GM12878 (cell line): ENCODE measurements at regions not wholly inside any gene's neighbourhood (a gene's known extent, or its start where the extent isn't known, plus 50 kb on each side); places are given as distances from the start of the nearest gene placed in this dataset.

Experiments
- ATAC-seq: fragments of 200-7000 bp; cut with Tn5 transposase; 3 replicates; pipeline ENCODE4 v1.9.1; 2020; ENCODE audit warnings: mild to moderate bottlenecking, moderate library complexity
- BruUV-seq: library from RNA; stranded (reverse); fragments of 400-500 nt; replicated peaks from 2 replicates; lab custom pipeline; 2021; lab: Mats Ljungman, UMichigan
- CTCF ChIA-PET: fragments of 300-600 bp; sonication (Branson Sonifier 250); formaldehyde crosslinking; extraction: SDS; loops from one replicate; lab custom pipeline; 2021; ENCODE audit warnings: inconsistent platforms; lab: Yijun Ruan, JAX
- POLR2A ChIA-PET: fragments of 350-600 bp; formaldehyde crosslinking; extraction: SDS; loops from one replicate; lab custom pipeline; 2021; ENCODE audit warnings: inconsistent platforms; lab: Charles Lee
- RAD21 ChIA-PET: fragments of 300-600 bp; sonication (Branson Sonifier 250); formaldehyde crosslinking; loops from one replicate; lab custom pipeline; 2023; ENCODE audit warnings: antibody characterized with exemption; ENCODE audit not compliant: unreplicated experiment; lab: Charles Lee
- SMC1A ChIA-PET: fragments of 300-600 bp; sonication (Branson Sonifier 250); formaldehyde crosslinking; loops from one replicate; lab custom pipeline; 2023; ENCODE audit not compliant: unreplicated experiment, uncharacterized antibody; lab: Charles Lee
- DNase-seq: peaks from one replicate; pipeline ENCODE4 v3.0.0-alpha.2; 2011; ENCODE audit warnings: low read depth, low spot score
- FAIRE-seq: peaks from 3 replicates; lab custom pipeline; 2011; peaks lifted over from hg19 to GRCh38; lab: Jason Lieb, UNC
- H2AFZ ChIP-seq: 2 replicates; pipeline ENCODE4 v1.6.0; 2011; ENCODE audit warnings: low read depth, low read length, control low read depth; ENCODE audit not compliant: control insufficient read depth
- H3K27ac ChIP-seq: 2 replicates; pipeline ENCODE4 v1.5.1; 2011; ENCODE audit warnings: control low read depth; ENCODE audit not compliant: control insufficient read depth, insufficient read depth
- H3K27me3 ChIP-seq, 2 experiments: replicated peaks in 1 of 2; 2 replicates each; pipeline versions ENCODE4 v1.6.0 to v1.6.1; 2011; ENCODE audit warnings: low read length in 1 of 2; ENCODE audit not compliant: control insufficient read depth in 2 of 2, insufficient read depth in 2 of 2
- H3K36me3 ChIP-seq, 2 experiments: 2 replicates each; pipeline ENCODE4 v1.5.1; 2011; ENCODE audit warnings: low read length in 1 of 2; ENCODE audit not compliant: control insufficient read depth in 2 of 2, insufficient read depth in 2 of 2
- H3K4me1 ChIP-seq: 2 replicates; pipeline ENCODE4 v1.6.1; 2011; ENCODE audit warnings: mild to moderate bottlenecking, low read length, moderate library complexity, mixed read lengths; ENCODE audit not compliant: control insufficient read depth, insufficient read depth
- H3K4me2 ChIP-seq: 2 replicates; pipeline ENCODE4 v1.6.0; 2011; ENCODE audit warnings: control low read depth; ENCODE audit not compliant: control insufficient read depth, insufficient read depth
- H3K4me3 ChIP-seq: fragments of 200-600 bp; sonication (generic); 2 replicates; pipeline ENCODE4 v1.5.1; 2016
- H3K79me2 ChIP-seq: 2 replicates; pipeline ENCODE4 v1.6.0; 2011; ENCODE audit warnings: low read length; ENCODE audit not compliant: control insufficient read depth, insufficient read depth
- H3K9ac ChIP-seq: 2 replicates; pipeline ENCODE4 v1.8.0; 2011; ENCODE audit warnings: low read length, control low read depth, mixed read lengths; ENCODE audit not compliant: control insufficient read depth, insufficient read depth
- H3K9me3 ChIP-seq: replicated peaks from 3 replicates; pipeline ENCODE4 v1.5.1; 2011; ENCODE audit warnings: mild to moderate bottlenecking, low read length; ENCODE audit not compliant: control insufficient read depth, insufficient read depth
- H4K20me1 ChIP-seq: 2 replicates; pipeline ENCODE4 v1.6.0; 2011; ENCODE audit not compliant: control insufficient read depth, insufficient read depth
- BACH1 ChIP-seq: fragments of 450-650 bp; IDR thresholded peaks from 2 replicates; pipeline ENCODE4 v1.6.1; 2017; ENCODE audit warnings: mild to moderate bottlenecking, borderline replicate concordance
- BCL11A ChIP-seq: IDR thresholded peaks from 2 replicates; pipeline ENCODE4 v1.6.1; 2011; ENCODE audit warnings: low read depth, low read length
- BRCA1 ChIP-seq: IDR thresholded peaks from 2 replicates; pipeline ENCODE4 v1.6.1; 2011; ENCODE audit warnings: low read depth, low read length, improper control_type of control experiment
- CHD1 ChIP-seq: IDR thresholded peaks from 2 replicates; pipeline ENCODE4 v1.6.1; 2012; ENCODE audit warnings: low read depth, low read length, improper control_type of control experiment
- EP300 ChIP-seq, 2 experiments: fragments of 150-350 bp in 1 of 2; IDR thresholded peaks; 2 replicates each; pipeline ENCODE4 v1.6.1; 2011 to 2012; ENCODE audit warnings: low read depth in 2 of 2, low read length in 2 of 2, borderline replicate concordance in 1 of 2, improper control_type of control experiment in 1 of 2, inconsistent platforms in 1 of 2; ENCODE audit not compliant: control insufficient read depth in 1 of 2
- EZH2 ChIP-seq: IDR thresholded peaks from 2 replicates; pipeline ENCODE4 v1.6.1; 2012; ENCODE audit warnings: low read depth, mild to moderate bottlenecking, control low read depth, inconsistent platforms, low read length, borderline replicate concordance; ENCODE audit not compliant: control insufficient read depth
- HCFC1 ChIP-seq: fragments of 150-350 bp; IDR thresholded peaks from 2 replicates; pipeline ENCODE4 v1.6.1; 2014; ENCODE audit warnings: low read length
- IKZF1 ChIP-seq: fragments of 450-650 bp; conservative IDR thresholded peaks from 2 replicates; pipeline ENCODE4 v1.6.1; 2017; ENCODE audit warnings: antibody characterized with exemption, mild to moderate bottlenecking
- JUNB ChIP-seq: IDR thresholded peaks from 2 replicates; pipeline ENCODE4 v1.6.1; 2016; ENCODE audit warnings: antibody characterized with exemption, mild to moderate bottlenecking
- MTA2 ChIP-seq: fragments of 450-650 bp; IDR thresholded peaks from 2 replicates; pipeline ENCODE4 v1.6.1; 2016; ENCODE audit warnings: low read depth, mild to moderate bottlenecking, moderate library complexity
- NFXL1 ChIP-seq: fragments of 450-650 bp; IDR thresholded peaks from 2 replicates; pipeline ENCODE4 v1.6.1; 2017; ENCODE audit warnings: antibody characterized with exemption, mild to moderate bottlenecking, borderline replicate concordance
- PAX5 ChIP-seq: IDR thresholded peaks from 2 replicates; pipeline ENCODE4 v1.6.1; 2011; ENCODE audit warnings: low read depth, low read length, borderline replicate concordance
- POLR2A ChIP-seq: IDR thresholded peaks from 2 replicates; pipeline ENCODE4 v1.6.1; 2011; ENCODE audit warnings: low read depth, mild to moderate bottlenecking, low read length
- POLR2AphosphoS5 ChIP-seq: IDR thresholded peaks from 2 replicates; pipeline ENCODE4 v1.6.1; 2011; ENCODE audit warnings: mild to moderate bottlenecking, low read length, inconsistent platforms
- SMC3 ChIP-seq: IDR thresholded peaks from 2 replicates; pipeline ENCODE4 v1.6.1; 2011; ENCODE audit warnings: low read length, improper control_type of control experiment, borderline replicate concordance
- TCF7 ChIP-seq: IDR thresholded peaks from 2 replicates; pipeline ENCODE4 v1.6.1; 2014; ENCODE audit warnings: antibody characterized with exemption, borderline replicate concordance
- WGBS: methylation state at CpG from one replicate; pipeline ENCODE4 v1.1.6; 2016; ENCODE audit warnings: low lambda C conversion rate; ENCODE audit not compliant: insufficient replicate concordance, insufficient coverage; ENCODE audit errors: missing lambda C conversion rate; 5-methylcytosine and 5-hydroxymethylcytosine counted together
- in situ Hi-C: fragments of 300-500 bp; cut with MboI; formaldehyde crosslinking; loops from 9 replicates; pipeline ENCODE4 v1.14.3; 2018; ENCODE audit warnings: mixed read lengths
- intact Hi-C: fragments of 100-400 bp; cut with micrococcal nuclease; formaldehyde crosslinking; loops from one replicate; pipeline ENCODE4 v1.14.2; 2022; ENCODE audit not compliant: unreplicated experiment
- TF ChIP-seq, protein P1 (sequence below): fragments of 450-650 bp; IDR thresholded peaks from 2 replicates; pipeline ENCODE4 v1.6.1; 2017; ENCODE audit warnings: low read depth, mild to moderate bottlenecking, moderate library complexity
- TF ChIP-seq, protein P2 (sequence below): fragments of 450-650 bp; formaldehyde crosslinking; IDR thresholded peaks from 2 replicates; pipeline ENCODE4 v1.5.0; 2022; ENCODE audit warnings: mild to moderate bottlenecking, missing genetic modification characterization

DNA sequence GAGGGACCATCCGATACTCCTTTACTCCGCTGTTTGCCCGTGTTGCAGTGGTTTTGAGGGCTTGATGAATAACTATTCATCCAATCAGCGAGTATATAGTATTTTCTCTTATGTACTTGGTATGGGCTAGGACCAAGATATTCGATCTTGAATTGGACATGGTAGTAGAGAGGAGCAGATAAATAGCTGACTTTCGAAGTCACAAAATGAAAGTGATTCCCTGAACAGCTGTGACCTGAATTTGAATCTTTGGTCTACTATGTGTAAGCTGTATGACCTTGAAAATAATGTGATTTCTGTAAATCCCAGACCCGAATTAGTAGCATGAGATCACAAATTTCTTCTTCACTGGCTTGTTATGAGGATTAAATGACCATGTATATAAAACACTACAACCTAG, 134.4 kb downstream of the TUSC1 start:
- FAIRE-seq (no peak), ATAC-seq (no peak), DNase-seq (no peak)
- ChIA-PET POLR2A (no interaction called here), CTCF (no interaction called here), RAD21 (no interaction called here), SMC1A (interaction anchor here (0.6 to 1.3 kb wide), 2 partner anchors 28 to 269 kb away, joined by 3 read pairs; no protein-coding TSS in a partner anchor)
- Histone ChIP-seq H2AFZ (no peak overlapping the region), H3K9ac (no peak overlapping the region), H4K20me1 (no peaks in the 10 kb centered on the region), H3K27me3 (no peaks in the 10 kb centered on the region), H3K27ac (no peak overlapping the region), H3K36me3 (no peaks in the 10 kb centered on the region), H3K4me1 (no peaks in the 10 kb centered on the region), H3K9me3 (no peaks in the 10 kb centered on the region), H3K4me3 (no peak overlapping the region), H3K79me2 (no peaks in the 10 kb centered on the region), H3K4me2 (no peak overlapping the region)
- 33% methylated on average over 7 of the region's 7 CpGs for WGBS
- intact Hi-C loops = no loop called here
- in situ Hi-C loops = no loop called here
- TF ChIP-seq MTA2 = no peak
- TF ChIP-seq IKZF1 = no peak
- no peak for TF ChIP-seq TCF7
- TF ChIP-seq NFXL1 = no peak
- TF ChIP-seq, protein P1, sequence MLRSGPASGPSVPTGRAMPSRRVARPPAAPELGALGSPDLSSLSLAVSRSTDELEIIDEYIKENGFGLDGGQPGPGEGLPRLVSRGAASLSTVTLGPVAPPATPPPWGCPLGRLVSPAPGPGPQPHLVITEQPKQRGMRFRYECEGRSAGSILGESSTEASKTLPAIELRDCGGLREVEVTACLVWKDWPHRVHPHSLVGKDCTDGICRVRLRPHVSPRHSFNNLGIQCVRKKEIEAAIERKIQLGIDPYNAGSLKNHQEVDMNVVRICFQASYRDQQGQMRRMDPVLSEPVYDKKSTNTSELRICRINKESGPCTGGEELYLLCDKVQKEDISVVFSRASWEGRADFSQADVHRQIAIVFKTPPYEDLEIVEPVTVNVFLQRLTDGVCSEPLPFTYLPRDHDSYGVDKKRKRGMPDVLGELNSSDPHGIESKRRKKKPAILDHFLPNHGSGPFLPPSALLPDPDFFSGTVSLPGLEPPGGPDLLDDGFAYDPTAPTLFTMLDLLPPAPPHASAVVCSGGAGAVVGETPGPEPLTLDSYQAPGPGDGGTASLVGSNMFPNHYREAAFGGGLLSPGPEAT = no peak
- TF ChIP-seq CHD1 = no peak
- no peak for TF ChIP-seq JUNB
- TF ChIP-seq EZH2 = no peak
- no peak for TF ChIP-seq POLR2A
- no peak for TF ChIP-seq POLR2AphosphoS5
- TF ChIP-seq SMC3 = no peak
- TF ChIP-seq BCL11A = no peak
- TF ChIP-seq BACH1 = no peak
- TF ChIP-seq PAX5 = no peak
- no peak for TF ChIP-seq BRCA1
- no peak for TF ChIP-seq EP300 (IDR thresholded peaks at IDR 0.05; ENCODE audit: borderline replicate concordance in 1 of 2, control insufficient read depth in 1 of 2, low read depth in 2 of 2, low read length in 2 of 2)
- TF ChIP-seq, protein P2, sequence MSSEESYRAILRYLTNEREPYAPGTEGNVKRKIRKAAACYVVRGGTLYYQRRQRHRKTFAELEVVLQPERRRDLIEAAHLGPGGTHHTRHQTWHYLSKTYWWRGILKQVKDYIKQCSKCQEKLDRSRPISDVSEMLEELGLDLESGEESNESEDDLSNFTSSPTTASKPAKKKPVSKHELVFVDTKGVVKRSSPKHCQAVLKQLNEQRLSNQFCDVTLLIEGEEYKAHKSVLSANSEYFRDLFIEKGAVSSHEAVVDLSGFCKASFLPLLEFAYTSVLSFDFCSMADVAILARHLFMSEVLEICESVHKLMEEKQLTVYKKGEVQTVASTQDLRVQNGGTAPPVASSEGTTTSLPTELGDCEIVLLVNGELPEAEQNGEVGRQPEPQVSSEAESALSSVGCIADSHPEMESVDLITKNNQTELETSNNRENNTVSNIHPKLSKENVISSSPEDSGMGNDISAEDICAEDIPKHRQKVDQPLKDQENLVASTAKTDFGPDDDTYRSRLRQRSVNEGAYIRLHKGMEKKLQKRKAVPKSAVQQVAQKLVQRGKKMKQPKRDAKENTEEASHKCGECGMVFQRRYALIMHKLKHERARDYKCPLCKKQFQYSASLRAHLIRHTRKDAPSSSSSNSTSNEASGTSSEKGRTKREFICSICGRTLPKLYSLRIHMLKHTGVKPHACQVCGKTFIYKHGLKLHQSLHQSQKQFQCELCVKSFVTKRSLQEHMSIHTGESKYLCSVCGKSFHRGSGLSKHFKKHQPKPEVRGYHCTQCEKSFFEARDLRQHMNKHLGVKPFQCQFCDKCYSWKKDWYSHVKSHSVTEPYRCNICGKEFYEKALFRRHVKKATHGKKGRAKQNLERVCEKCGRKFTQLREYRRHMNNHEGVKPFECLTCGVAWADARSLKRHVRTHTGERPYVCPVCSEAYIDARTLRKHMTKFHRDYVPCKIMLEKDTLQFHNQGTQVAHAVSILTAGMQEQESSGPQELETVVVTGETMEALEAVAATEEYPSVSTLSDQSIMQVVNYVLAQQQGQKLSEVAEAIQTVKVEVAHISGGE (CRISPR knock-in tag) = no peak
- no peak for TF ChIP-seq HCFC1
- no TSS peak for BruUV-seq
